Gastroesophageal sphincter (tissue), 3 donors: ENCODE measurements at regions not wholly inside any gene's neighbourhood (a gene's known extent, or its start where the extent isn't known, plus 50 kb on each side); places are given as distances from the start of the nearest gene placed in this dataset.
"Not testable (repeated sequence)": the region's sequence is repeated elsewhere in the genome, so short reads cannot be mapped to it uniquely, and the experiment has no call there.

ENCODE experiments used
- CTCF ChIP-seq, 4 experiments: fragments of 200-600 bp in 2 of 4; fragments of 450-650 bp in 2 of 4; sonication (generic) in 1 of 4; IDR thresholded peaks; one replicate each; pipeline ENCODE4 v1.5.1; 2017 to 2019; ENCODE audit warnings: antibody characterized with exemption in 4 of 4, mild to moderate bottlenecking in 2 of 4, moderate library complexity in 2 of 4
- EP300 ChIP-seq: sonication (generic); formaldehyde crosslinking; IDR thresholded peaks from one replicate; pipeline ENCODE4 v1.6.1; 2017; ENCODE audit warnings: antibody characterized with exemption, mild to moderate bottlenecking
- POLR2AphosphoS5 ChIP-seq: sonication (generic); formaldehyde crosslinking; IDR thresholded peaks from one replicate; pipeline ENCODE4 v1.6.1; 2017; ENCODE audit warnings: antibody characterized with exemption

DNA sequence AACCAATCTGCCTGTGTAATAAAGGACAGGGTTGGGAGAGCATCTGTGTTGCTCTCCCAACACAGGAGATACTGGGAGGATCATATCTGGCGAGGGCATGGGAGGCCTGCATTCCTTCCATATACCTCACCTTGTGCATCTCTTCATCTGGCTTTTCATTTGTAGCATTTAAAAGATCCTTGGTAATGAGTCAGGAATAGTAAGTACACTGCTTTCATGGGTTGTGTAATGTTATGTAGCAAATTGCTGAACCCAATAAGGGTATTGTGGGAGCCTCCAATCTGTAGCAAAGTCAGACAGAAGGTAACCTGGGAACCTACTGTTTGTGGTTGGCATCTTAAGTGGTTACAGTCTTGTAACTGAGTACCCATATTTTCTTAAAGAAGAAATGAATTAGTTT lies 210.8 kb downstream of the LMLN start:
- not testable (repeated sequence) for TF ChIP-seq POLR2AphosphoS5; CTCF (IDR thresholded peaks at IDR 0.05); EP300
